Activated effector memory CD4-positive, alpha-beta T cell treated with anti-CD3 and anti-CD28 coated beads, Interleukin-2, amount 50 U/mL, for 16 hours (primary cell): ENCODE measurements at regions not wholly inside any gene's neighbourhood (a gene's known extent, or its start where the extent isn't known, plus 50 kb on each side); places are given as distances from the start of the nearest gene placed in this dataset.

Source experiments
- DNase-seq: peaks from one replicate; pipeline ENCODE4 v3.0.0-alpha.2; 2020

GRCh38 chr13:106433066-106433465, 102.4 kb downstream of the EFNB2 start:
- DNase-seq = no peak

GRCh38 chr13:106432636-106433035, 102.8 kb downstream of the EFNB2 start:
- no peak for DNase-seq

GRCh38 chr13:106426909-106427308, 108.6 kb downstream of the EFNB2 start:
- no peak for DNase-seq

- DNase-seq = no peak
These were observed 109.8 kb downstream of the EFNB2 start for GRCh38 chr13:106425661-106426060.

GRCh38 chr13:106424805-106425204, 110.7 kb downstream of the EFNB2 start:
- no peak for DNase-seq

- no peak for DNase-seq
These were observed 111.9 kb downstream of the EFNB2 start for GRCh38 chr13:106423530-106423929.

GRCh38 chr13:106418556-106418955, 116.9 kb downstream of the EFNB2 start:
- DNase-seq = no peak

GRCh38 chr13:106417467-106418110, 117.9 kb downstream of the EFNB2 start:
- DNase-seq = no peak

GRCh38 chr13:106416645-106417044, 118.8 kb downstream of the EFNB2 start:
- DNase-seq = no peak

GRCh38 chr13:106415971-106416370, 119.5 kb downstream of the EFNB2 start:
- no peak for DNase-seq

GRCh38 chr13:106415442-106415841, 120.0 kb downstream of the EFNB2 start:
- DNase-seq = no peak

- no peak for DNase-seq
These were observed 128.1 kb downstream of the EFNB2 start for GRCh38 chr13:106407338-106407737.

GRCh38 chr13:106405731-106406130, 129.7 kb downstream of the EFNB2 start:
- no peak for DNase-seq

- no peak for DNase-seq
These were observed 132.2 kb downstream of the EFNB2 start for GRCh38 chr13:106403280-106403679.

- DNase-seq = no peak
These were observed 132.6 kb downstream of the EFNB2 start for GRCh38 chr13:106402866-106403265.

GRCh38 chr13:106401081-106401480, 134.4 kb downstream of the EFNB2 start:
- no peak for DNase-seq

- DNase-seq = no peak
These were observed 135.2 kb downstream of the EFNB2 start for GRCh38 chr13:106400289-106400688.

GRCh38 chr13:106398289-106398688, 137.2 kb downstream of the EFNB2 start:
- DNase-seq = no peak

- no peak for DNase-seq
These were observed 141.7 kb downstream of the EFNB2 start for GRCh38 chr13:106393776-106394175.

- no peak for DNase-seq
These were observed 143.8 kb downstream of the EFNB2 start for GRCh38 chr13:106391681-106392080.

GRCh38 chr13:106391271-106391670, 144.2 kb downstream of the EFNB2 start:
- no peak for DNase-seq

- DNase-seq = no peak
These were observed 145.1 kb downstream of the EFNB2 start for GRCh38 chr13:106390367-106390766.

GRCh38 chr13:106385654-106386053, 149.8 kb downstream of the EFNB2 start:
- DNase-seq = no peak

GRCh38 chr13:106384516-106384915, 150.9 kb downstream of the EFNB2 start:
- DNase-seq = no peak

GRCh38 chr13:106383791-106384190, 151.7 kb downstream of the EFNB2 start:
- no peak for DNase-seq
